ENCODE measurements at regions not wholly inside any gene's neighbourhood (a gene's known extent, or its start where the extent isn't known, plus 50 kb on each side); places are given as distances from the start of the nearest gene placed in this dataset.

DNA sequence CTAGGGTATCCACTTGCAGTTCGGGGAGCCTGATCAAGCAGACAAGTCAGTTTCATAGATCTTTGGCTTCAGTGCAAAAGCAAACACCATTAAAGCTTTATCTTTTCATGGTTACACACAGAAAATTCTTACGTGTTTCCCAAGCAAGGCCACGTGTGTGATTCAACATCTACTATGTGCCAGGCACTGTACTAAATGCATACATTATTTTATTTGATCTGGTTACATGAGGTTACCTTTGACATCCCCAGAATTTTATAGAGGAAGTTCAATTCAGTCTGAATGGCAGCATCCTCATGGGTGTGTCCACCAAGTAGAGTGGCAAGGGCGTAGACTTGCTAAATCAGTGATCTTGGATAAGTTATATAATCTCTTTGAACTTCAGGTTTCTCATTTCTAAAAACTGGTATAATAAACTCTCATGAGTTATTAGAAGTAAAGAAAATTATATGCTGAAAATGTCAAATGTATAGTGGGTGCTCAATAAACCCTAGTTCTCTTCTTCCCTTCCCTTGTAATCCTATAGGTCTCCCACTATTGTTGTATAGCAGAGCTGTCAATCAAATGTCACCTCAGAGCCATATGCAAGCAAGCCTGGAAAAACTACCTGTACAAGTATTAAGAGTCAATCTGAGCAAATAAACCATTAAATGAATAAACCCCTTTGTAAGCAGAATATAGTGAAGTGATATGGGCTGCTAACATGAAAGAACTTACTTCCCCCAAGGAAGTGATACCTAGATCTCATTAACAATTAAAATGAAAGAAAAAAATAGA lies 50.3 kb upstream of the TMX1 start:
- Mint-ChIP-seq H3K4me3 (no peak overlapping the region), H3K27me3 (peaks cover 2% of the 10 kb centered on the region), H3K4me1 (no peaks in the 10 kb centered on the region), H3K9me3 (peaks cover 3% of the 10 kb centered on the region), H3K36me3 (ENCODE audit: low read depth) (no peaks in the 10 kb centered on the region), H3K27ac (no peak overlapping the region)
- intact Hi-C loops (cut with micrococcal nuclease), result no loop called here
- DNase-seq, result no peak
